Activated T-helper 1 cell treated with anti-CD3 and anti-CD28 coated beads, Interleukin-12 subunit alpha, Interleukin-12 subunit beta, Interleukin-2, Interleukin-4 antibody, amounts not matched to agents 30 ng/mL and 10 ng/mL and 1 ng/mL, durations not matched to agents 14 hours and 24 hours and 36 hours (primary cell): ENCODE measurements at regions not wholly inside any gene's neighbourhood (a gene's known extent, or its start where the extent isn't known, plus 50 kb on each side); places are given as distances from the start of the nearest gene placed in this dataset.
"Not testable (repeated sequence)": the region's sequence is repeated elsewhere in the genome, so short reads cannot be mapped to it uniquely, and the experiment has no call there.

Source experiments
- DNase-seq: peaks from one replicate; pipeline ENCODE4 v3.0.0; 2021; ENCODE audit warnings: low spot score
- H3K27ac Mint-ChIP-seq: one replicate; pipeline ENCODE4 v1.8.0; 2021; ENCODE audit warnings: mild to moderate bottlenecking, mixed read lengths
- H3K27me3 Mint-ChIP-seq: one replicate; pipeline ENCODE4 v1.8.0; 2022; ENCODE audit warnings: mild to moderate bottlenecking, moderate library complexity, mixed read lengths; ENCODE audit not compliant: insufficient read depth
- H3K36me3 Mint-ChIP-seq: one replicate; pipeline ENCODE4 v1.8.0; 2021; ENCODE audit warnings: low read depth, mixed read lengths
- H3K4me1 Mint-ChIP-seq: one replicate; pipeline ENCODE4 v1.8.0; 2021; ENCODE audit warnings: low read depth, mixed read lengths
- H3K4me3 Mint-ChIP-seq: one replicate; pipeline ENCODE4 v1.8.0; 2021; ENCODE audit warnings: mild to moderate bottlenecking, moderate library complexity, mixed read lengths
- H3K9me3 Mint-ChIP-seq: one replicate; pipeline ENCODE4 v1.8.0; 2021; ENCODE audit warnings: mixed read lengths
- intact Hi-C: fragments of 100-400 bp; cut with micrococcal nuclease; formaldehyde crosslinking; loops from one replicate; pipeline ENCODE4 v1.15.1; 2024

GRCh38 chr4:177236886-177237285 lies 72.8 kb upstream of the NEIL3 start:
- H3K36me3 Mint-ChIP-seq = no peaks in the 10 kb centered on the region
- H3K27ac Mint-ChIP-seq = no peak overlapping the region
- no peaks in the 10 kb centered on the region for H3K27me3 Mint-ChIP-seq
- H3K9me3 Mint-ChIP-seq = no peaks in the 10 kb centered on the region
- no peaks in the 10 kb centered on the region for H3K4me1 Mint-ChIP-seq
- H3K4me3 Mint-ChIP-seq = no peak overlapping the region
- DNase-seq = no peak
- intact Hi-C loops = no loop called here

GRCh38 chr4:177237291-177237690 lies 72.4 kb upstream of the NEIL3 start:
- intact Hi-C loops = no loop called here
- Mint-ChIP-seq H3K4me1 (no peaks in the 10 kb centered on the region), H3K9me3 (no peaks in the 10 kb centered on the region), H3K4me3 (no peak overlapping the region), H3K27ac (no peak overlapping the region), H3K36me3 (no peaks in the 10 kb centered on the region), H3K27me3 (no peaks in the 10 kb centered on the region)
- DNase-seq = no peak

- Mint-ChIP-seq H3K36me3 (no peaks in the 10 kb centered on the region), H3K9me3 (no peaks in the 10 kb centered on the region)
Observed at GRCh38 chr4:177239477-177239876, 70.2 kb upstream of the NEIL3 start.

GRCh38 chr4:177239878-177240277 lies 69.8 kb upstream of the NEIL3 start:
- no peak for DNase-seq
- intact Hi-C loops = no loop called here
- Mint-ChIP-seq H3K27me3 (no peaks in the 10 kb centered on the region), H3K36me3 (no peaks in the 10 kb centered on the region), H3K4me1 (no peaks in the 10 kb centered on the region), H3K4me3 (no peak overlapping the region), H3K27ac (no peak overlapping the region), H3K9me3 (no peaks in the 10 kb centered on the region)

More at GRCh38 chr4:177239477-177239876, 70.2 kb upstream of the NEIL3 start:
- intact Hi-C loops = no loop called here
- H3K27ac Mint-ChIP-seq = no peak overlapping the region
- H3K27me3 Mint-ChIP-seq = no peaks in the 10 kb centered on the region
- no peak for DNase-seq
- H3K4me1 Mint-ChIP-seq = no peaks in the 10 kb centered on the region
- no peak overlapping the region for H3K4me3 Mint-ChIP-seq

GRCh38 chr4:177242651-177243286 lies 66.9 kb upstream of the NEIL3 start:
- no peak for DNase-seq
- Mint-ChIP-seq H3K4me1 (no peaks in the 10 kb centered on the region), H3K4me3 (no peak overlapping the region), H3K27me3 (no peaks in the 10 kb centered on the region), H3K36me3 (no peaks in the 10 kb centered on the region), H3K9me3 (no peaks in the 10 kb centered on the region), H3K27ac (no peak overlapping the region)
- intact Hi-C loops = no loop called here

DNA sequence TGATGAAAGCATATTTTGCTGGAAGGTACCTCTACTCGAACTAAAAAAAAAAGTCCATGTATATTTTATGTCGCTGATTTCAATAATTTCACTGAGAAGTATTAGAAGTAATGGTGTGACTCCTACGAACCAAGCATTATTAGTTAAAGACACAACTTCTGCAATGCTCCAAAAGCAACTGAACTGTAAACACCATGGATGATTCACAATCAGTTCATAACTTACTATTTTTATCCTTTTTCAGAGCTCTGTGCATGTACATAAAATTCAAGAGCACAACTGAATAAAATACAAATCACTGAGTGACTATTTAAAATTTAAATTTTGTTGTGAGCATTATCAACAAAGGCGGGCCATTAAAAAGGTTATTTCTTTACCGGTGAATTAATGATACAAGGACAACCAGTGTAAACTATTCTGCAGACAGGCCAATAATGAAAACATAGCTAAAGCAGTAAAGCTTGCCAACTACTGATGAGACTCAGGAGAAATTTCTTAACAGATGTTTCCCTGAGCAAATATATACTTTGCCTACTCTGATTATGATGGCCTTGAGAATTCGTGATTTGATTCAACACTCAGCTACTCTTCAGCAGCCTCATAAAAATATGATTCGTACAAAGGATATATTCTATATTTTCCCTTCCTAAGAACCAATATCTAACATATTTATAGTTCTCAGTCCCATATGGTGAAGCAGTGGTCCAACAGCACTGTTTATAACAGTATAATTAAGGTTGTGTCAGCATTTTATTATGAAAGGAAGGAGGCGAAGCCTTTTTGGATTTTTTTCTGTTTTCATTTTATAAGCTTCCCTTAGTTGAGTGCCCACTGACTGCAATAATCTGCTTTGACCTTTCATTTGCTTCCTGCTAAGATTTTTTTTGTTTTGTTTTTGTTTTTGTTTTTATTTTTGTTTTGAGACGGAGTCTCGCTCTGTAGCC lies 62.8 kb upstream of the NEIL3 start:
- intact Hi-C loops = no loop called here
- Mint-ChIP-seq H3K4me3 (no peak overlapping the region), H3K27me3 (peaks cover 12% of the 10 kb centered on the region), H3K36me3 (no peaks in the 10 kb centered on the region), H3K4me1 (peaks cover 15% of the 10 kb centered on the region), H3K9me3 (no peaks in the 10 kb centered on the region), H3K27ac (no peak overlapping the region)
- no peak for DNase-seq

GRCh38 chr4:177250056-177250696 lies 59.5 kb upstream of the NEIL3 start:
- Mint-ChIP-seq H3K4me3 (no peak overlapping the region), H3K27ac (no peak overlapping the region), H3K36me3 (no peaks in the 10 kb centered on the region), H3K4me1 (peaks cover 15% of the 10 kb centered on the region), H3K27me3 (peaks cover 15% of the 10 kb centered on the region), H3K9me3 (no peaks in the 10 kb centered on the region)
- peak; percentile 66 for DNase-seq
- intact Hi-C loops = loop anchor here (1.0 to 2.0 kb wide), 6 partner anchors 59 to 305 kb away; partner anchors contain the start of gene NEIL3

DNA sequence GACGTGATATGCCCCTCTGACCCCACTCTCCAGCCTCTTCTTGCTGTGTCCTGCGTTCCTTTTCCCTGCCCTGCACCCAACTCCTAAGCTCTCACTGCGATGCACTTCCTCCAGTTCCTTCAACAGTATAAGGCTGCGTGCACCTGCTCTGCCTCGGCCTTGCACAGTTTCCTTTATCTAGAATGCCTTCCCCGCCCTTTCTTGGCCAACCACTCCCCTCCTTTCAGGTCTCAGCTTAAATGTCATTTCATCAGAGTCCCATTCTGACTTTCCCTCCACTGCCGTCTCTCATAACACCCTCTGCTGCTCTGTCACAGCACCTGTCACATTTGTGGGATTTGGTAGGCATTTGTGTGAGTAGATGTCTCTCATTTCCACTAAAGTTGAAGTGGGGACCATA lies 58.4 kb upstream of the NEIL3 start:
- peaks cover 18% of the 10 kb centered on the region for H3K27me3 Mint-ChIP-seq
- intact Hi-C loops = loop anchor here (2.0 kb wide), 2 partner anchors 148 to 190 kb away; no protein-coding TSS in a partner anchor
- DNase-seq = peak; percentile 3
- no peaks in the 10 kb centered on the region for H3K9me3 Mint-ChIP-seq
- H3K4me1 Mint-ChIP-seq = peaks cover 15% of the 10 kb centered on the region
- H3K36me3 Mint-ChIP-seq = no peaks in the 10 kb centered on the region
- no peak overlapping the region for H3K27ac Mint-ChIP-seq
- H3K4me3 Mint-ChIP-seq = no peak overlapping the region

- no peak for DNase-seq
- H3K36me3 Mint-ChIP-seq = no peaks in the 10 kb centered on the region
- no peaks in the 10 kb centered on the region for H3K9me3 Mint-ChIP-seq
- intact Hi-C loops = no loop called here
- H3K4me1 Mint-ChIP-seq = peaks cover 8% of the 10 kb centered on the region
- H3K27me3 Mint-ChIP-seq = peaks cover 14% of the 10 kb centered on the region
- H3K27ac Mint-ChIP-seq = no peak overlapping the region
- H3K4me3 Mint-ChIP-seq = no peak overlapping the region
Observed at GRCh38 chr4:177255359-177255758, 54.3 kb upstream of the NEIL3 start.

DNA sequence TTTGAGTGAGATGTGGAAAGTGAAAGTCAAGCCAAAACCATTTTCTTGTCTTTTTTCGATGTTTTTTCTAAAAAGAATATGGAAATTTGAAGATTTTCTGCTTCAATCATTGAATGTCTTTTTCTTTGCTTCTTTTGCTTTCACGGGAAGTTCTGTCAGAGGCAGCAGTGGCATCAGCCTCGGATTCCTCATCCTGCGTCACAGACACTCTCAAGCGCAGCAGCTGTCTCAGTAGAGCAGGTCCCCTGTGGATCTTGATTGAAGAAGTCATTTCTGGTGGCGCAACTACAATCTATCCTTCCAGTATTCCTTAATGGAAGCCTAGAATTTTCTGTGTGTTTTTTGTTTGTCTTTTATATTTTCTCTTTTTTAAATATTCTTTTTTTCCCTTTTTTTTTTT lies 52.7 kb upstream of the NEIL3 start:
- Mint-ChIP-seq H3K4me1 (no peaks in the 10 kb centered on the region), H3K4me3 (no peak overlapping the region), H3K27me3 (peaks cover 14% of the 10 kb centered on the region), H3K9me3 (no peaks in the 10 kb centered on the region), H3K27ac (no peak overlapping the region), H3K36me3 (no peaks in the 10 kb centered on the region)
- intact Hi-C loops = no loop called here
- DNase-seq = no peak

- H3K36me3 Mint-ChIP-seq, H3K9me3 Mint-ChIP-seq, H3K4me3 Mint-ChIP-seq: not testable (repeated sequence)
Observed at GRCh38 chr4:177259466-177259865, 50.2 kb upstream of the NEIL3 start.

More at GRCh38 chr4:177259466-177259865, 50.2 kb upstream of the NEIL3 start:
- H3K27ac Mint-ChIP-seq, DNase-seq, H3K4me1 Mint-ChIP-seq, intact Hi-C loops: not testable (repeated sequence)
- peaks cover 14% of the 10 kb centered on the region for H3K27me3 Mint-ChIP-seq
